ENCODE measurements at regions not wholly inside any gene's neighbourhood (a gene's known extent, or its start where the extent isn't known, plus 50 kb on each side); places are given as distances from the start of the nearest gene placed in this dataset.

- TF ChIP-seq, protein P1, sequence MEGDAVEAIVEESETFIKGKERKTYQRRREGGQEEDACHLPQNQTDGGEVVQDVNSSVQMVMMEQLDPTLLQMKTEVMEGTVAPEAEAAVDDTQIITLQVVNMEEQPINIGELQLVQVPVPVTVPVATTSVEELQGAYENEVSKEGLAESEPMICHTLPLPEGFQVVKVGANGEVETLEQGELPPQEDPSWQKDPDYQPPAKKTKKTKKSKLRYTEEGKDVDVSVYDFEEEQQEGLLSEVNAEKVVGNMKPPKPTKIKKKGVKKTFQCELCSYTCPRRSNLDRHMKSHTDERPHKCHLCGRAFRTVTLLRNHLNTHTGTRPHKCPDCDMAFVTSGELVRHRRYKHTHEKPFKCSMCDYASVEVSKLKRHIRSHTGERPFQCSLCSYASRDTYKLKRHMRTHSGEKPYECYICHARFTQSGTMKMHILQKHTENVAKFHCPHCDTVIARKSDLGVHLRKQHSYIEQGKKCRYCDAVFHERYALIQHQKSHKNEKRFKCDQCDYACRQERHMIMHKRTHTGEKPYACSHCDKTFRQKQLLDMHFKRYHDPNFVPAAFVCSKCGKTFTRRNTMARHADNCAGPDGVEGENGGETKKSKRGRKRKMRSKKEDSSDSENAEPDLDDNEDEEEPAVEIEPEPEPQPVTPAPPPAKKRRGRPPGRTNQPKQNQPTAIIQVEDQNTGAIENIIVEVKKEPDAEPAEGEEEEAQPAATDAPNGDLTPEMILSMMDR (IDR thresholded peaks at IDR 0.05; ENCODE audit: borderline replicate concordance, insufficient read depth, low read depth, low read length) = no peak
- H3K4me3 ChIP-seq (ENCODE audit: low read depth, low read length) = no peak overlapping the region
These were observed 168.8 kb upstream of the FRG1 start for GRCh38 chr4:189771696-189772361.

DNA sequence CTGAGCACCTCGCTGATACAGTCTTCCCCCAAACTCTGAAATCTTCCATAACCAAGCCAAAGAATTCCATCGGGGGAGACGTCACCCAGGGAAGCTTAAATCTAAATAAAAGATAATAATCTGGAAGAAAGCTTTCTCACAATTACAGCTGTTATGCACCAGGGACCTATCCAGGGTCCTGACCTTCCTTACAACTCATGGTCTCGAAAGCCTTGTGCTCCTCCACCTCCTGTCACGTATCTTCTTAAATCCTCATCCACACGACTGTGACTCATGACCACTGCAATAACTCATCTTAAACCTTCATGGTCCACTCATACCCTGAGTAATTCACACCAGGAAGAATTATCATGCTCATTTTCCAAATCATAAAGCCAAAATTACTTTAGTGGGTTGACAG is 166.8 kb upstream of the FRG1 start:
- no peak overlapping the region for H3K4me3 ChIP-seq (ENCODE audit: low read depth, low read length)
- TF ChIP-seq, protein P1 (IDR thresholded peaks at IDR 0.05; ENCODE audit: borderline replicate concordance, insufficient read depth, low read depth, low read length) = no peak

- TF ChIP-seq, protein P1 (IDR thresholded peaks at IDR 0.05; ENCODE audit: borderline replicate concordance, insufficient read depth, low read depth, low read length) = no peak
- H3K4me3 ChIP-seq (ENCODE audit: low read depth, low read length) = no peak overlapping the region
These were observed 161.2 kb upstream of the FRG1 start for GRCh38 chr4:189779281-189779980.

- no peak overlapping the region for H3K4me3 ChIP-seq (ENCODE audit: low read depth, low read length)
- TF ChIP-seq, protein P1 (IDR thresholded peaks at IDR 0.05; ENCODE audit: borderline replicate concordance, insufficient read depth, low read depth, low read length) = no peak
These were observed 160.3 kb upstream of the FRG1 start for GRCh38 chr4:189780391-189780790.

DNA sequence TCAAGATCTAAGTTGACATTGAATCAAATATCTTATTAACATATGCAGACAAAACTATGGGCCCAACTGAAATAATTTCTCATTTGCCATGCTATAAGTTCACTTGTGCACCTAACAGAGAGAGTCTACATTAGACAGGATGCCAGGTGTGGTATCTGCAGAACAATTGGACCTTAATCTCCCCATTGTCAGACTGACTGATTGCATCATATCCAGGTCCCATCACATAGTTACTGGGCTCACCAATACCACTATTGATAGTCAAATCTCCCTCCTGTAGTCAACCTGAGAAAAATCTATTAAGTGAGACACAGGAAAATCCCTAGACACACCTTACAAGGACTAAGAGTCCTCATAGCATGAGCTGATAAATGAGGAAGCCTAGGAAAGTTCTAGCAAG is 156.0 kb upstream of the FRG1 start:
- TF ChIP-seq, protein P1 (IDR thresholded peaks at IDR 0.05; ENCODE audit: borderline replicate concordance, insufficient read depth, low read depth, low read length) = no peak
- no peak overlapping the region for H3K4me3 ChIP-seq (ENCODE audit: low read depth, low read length)

- TF ChIP-seq, protein P1 (IDR thresholded peaks at IDR 0.05; ENCODE audit: borderline replicate concordance, insufficient read depth, low read depth, low read length) = no peak
These were observed 155.4 kb upstream of the FRG1 start for GRCh38 chr4:189785257-189785656.

GRCh38 chr4:189786447-189786846 is 154.2 kb upstream of the FRG1 start:
- H3K4me3 ChIP-seq (ENCODE audit: low read depth, low read length) = no peak overlapping the region
- TF ChIP-seq, protein P1 (IDR thresholded peaks at IDR 0.05; ENCODE audit: borderline replicate concordance, insufficient read depth, low read depth, low read length) = no peak

More at GRCh38 chr4:189785257-189785656, 155.4 kb upstream of the FRG1 start:
- H3K4me3 ChIP-seq (ENCODE audit: low read depth, low read length) = no peak overlapping the region

All from GM12875 (cell line).